ENCODE measurements at regions not wholly inside any gene's neighbourhood (a gene's known extent, or its start where the extent isn't known, plus 50 kb on each side); places are given as distances from the start of the nearest gene placed in this dataset.
"Not testable (repeated sequence)": the region's sequence is repeated elsewhere in the genome, so short reads cannot be mapped to it uniquely, and the experiment has no call there.

GRCh38 chr11:79648766-79649520, 208.1 kb upstream of the TENM4 start:
- no peak for DNase-seq

- DNase-seq = no peak
Observed at GRCh38 chr11:79637219-79637618, 196.4 kb upstream of the TENM4 start.

- DNase-seq = no peak
Observed at GRCh38 chr11:79634905-79635304, 194.1 kb upstream of the TENM4 start.

GRCh38 chr11:79627281-79627680, 186.5 kb upstream of the TENM4 start:
- DNase-seq = no peak

- DNase-seq = peak; percentile 6
Observed at GRCh38 chr11:79626135-79627075, 185.6 kb upstream of the TENM4 start.

GRCh38 chr11:79623375-79623774, 182.5 kb upstream of the TENM4 start:
- DNase-seq = no peak

GRCh38 chr11:79617561-79617960, 176.7 kb upstream of the TENM4 start:
- DNase-seq = peak; percentile 77

GRCh38 chr11:79616392-79616851, 175.6 kb upstream of the TENM4 start:
- peak; percentile 56 for DNase-seq

GRCh38 chr11:79615425-79615824, 174.6 kb upstream of the TENM4 start:
- no peak for DNase-seq

GRCh38 chr11:79610678-79611077, 169.8 kb upstream of the TENM4 start:
- no peak for DNase-seq

GRCh38 chr11:79610139-79610538, 169.3 kb upstream of the TENM4 start:
- DNase-seq = no peak

- DNase-seq = no peak
Observed at GRCh38 chr11:79609511-79609910, 168.7 kb upstream of the TENM4 start.

- not testable (repeated sequence) for DNase-seq
Observed at GRCh38 chr11:79606461-79606860, 165.6 kb upstream of the TENM4 start.

GRCh38 chr11:79600711-79601110, 159.9 kb upstream of the TENM4 start:
- DNase-seq = no peak

GRCh38 chr11:79594834-79595233, 154.0 kb upstream of the TENM4 start:
- DNase-seq = no peak

GRCh38 chr11:79592824-79593223, 152.0 kb upstream of the TENM4 start:
- no peak for DNase-seq

GRCh38 chr11:79592406-79592805, 151.6 kb upstream of the TENM4 start:
- no peak for DNase-seq

- no peak for DNase-seq
Observed at GRCh38 chr11:79582434-79582833, 141.6 kb upstream of the TENM4 start.

GRCh38 chr11:79579063-79579462, 138.2 kb upstream of the TENM4 start:
- peak; percentile 71 for DNase-seq

GRCh38 chr11:79578116-79578515, 137.3 kb upstream of the TENM4 start:
- DNase-seq = peak; percentile 10

GRCh38 chr11:79575701-79576100, 134.9 kb upstream of the TENM4 start:
- no peak for DNase-seq

- no peak for DNase-seq
Observed at GRCh38 chr11:79570104-79570503, 129.3 kb upstream of the TENM4 start.

- no peak for DNase-seq
Observed at GRCh38 chr11:79564288-79564925, 123.6 kb upstream of the TENM4 start.
